GM18861 (cell line): ENCODE measurements at regions not wholly inside any gene's neighbourhood (a gene's known extent, or its start where the extent isn't known, plus 50 kb on each side); places are given as distances from the start of the nearest gene placed in this dataset.
A peak's percentile ranks its signal among the peaks of the same experiment; 100 is the strongest.

Experiments
- ATAC-seq: cut with Tn5 transposase; IDR thresholded peaks from one replicate; pipeline ENCODE4 v1.9.1; 2021; ENCODE audit not compliant: unreplicated experiment

DNA sequence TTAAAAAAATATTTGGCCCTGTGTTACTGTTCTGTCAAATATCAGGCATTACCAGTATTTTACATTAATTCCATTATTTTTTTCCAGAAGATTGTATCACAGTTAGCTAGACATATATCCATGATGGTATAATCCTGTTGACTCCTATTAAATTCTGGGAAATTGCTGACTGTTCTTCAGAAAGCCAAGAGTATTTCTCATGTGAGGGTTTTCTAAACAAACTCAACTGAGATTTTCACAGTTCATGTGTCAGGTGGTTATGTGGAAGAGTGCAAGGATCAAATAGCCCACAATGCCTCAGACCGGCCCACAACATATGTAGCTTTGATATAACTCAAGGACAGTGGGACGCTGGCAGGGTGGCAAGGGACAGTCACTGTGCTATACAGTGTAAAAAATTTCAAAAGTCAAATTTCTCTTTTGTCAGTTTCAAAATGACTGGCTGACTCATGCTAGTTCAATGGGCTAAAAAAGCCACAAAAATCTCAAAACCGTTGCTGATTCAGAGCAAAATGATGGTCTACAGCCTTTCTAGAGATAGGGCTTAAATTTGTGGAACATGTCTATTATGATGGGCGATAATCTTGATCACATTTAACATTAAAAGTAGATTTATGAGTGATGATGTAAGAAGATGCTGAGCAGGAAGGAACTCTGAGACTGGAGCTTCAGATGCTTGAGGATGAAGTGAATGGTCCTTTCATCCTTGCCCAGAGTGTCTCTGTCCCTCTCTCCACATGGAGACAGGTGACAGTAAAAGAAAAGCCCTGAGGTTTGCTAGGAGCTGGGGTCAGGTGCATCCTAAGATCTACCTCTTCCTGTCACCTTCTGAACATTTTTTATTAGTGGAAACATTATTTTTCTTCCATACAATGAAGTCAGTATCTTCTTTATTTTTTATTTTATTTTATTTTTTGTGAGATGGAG lies 175.8 kb upstream of the PIEZO2 start:
- peak; percentile 86 for ATAC-seq

DNA sequence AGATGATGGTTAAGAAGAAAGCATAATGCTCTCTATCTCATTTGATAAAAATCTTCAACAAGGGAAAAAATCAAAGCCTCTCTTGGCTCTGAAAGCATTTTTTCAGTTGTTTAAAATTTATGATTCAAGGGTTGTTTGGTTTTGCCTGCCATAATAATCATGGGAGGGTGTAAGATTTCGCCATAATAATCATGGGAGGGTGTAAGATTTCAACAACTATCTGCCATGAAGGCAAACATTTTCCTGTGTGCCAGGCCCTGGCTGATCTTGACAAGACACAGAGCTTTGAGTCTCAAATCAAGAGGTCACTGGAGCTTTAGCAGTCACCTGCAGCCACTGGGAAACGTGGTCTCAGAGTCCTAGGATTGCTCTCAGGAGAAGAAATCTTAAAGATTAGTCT lies 175.1 kb upstream of the PIEZO2 start:
- no peak for ATAC-seq

DNA sequence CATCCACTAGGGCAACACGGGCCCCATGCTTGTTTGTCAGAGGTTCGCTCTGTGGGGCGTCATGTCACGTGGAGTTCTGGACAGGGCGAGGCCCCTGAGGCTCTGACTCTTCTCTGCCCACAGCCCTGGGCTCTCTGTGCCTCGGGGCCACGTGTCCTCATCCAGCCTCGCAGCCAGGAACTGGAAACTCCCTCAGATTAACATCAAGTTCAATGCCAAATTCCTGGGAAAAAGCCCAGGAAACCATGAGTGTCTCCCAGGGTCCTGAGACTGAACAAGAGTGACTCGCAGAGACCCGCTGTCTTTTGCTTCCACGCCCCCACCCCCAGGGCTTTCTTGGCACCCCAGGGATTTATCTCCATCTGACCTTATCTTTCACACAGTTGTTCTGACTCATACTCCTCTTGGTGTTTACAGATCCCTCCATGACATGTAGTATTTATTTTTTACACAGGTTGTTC lies 174.0 kb upstream of the PIEZO2 start:
- ATAC-seq = no peak

DNA sequence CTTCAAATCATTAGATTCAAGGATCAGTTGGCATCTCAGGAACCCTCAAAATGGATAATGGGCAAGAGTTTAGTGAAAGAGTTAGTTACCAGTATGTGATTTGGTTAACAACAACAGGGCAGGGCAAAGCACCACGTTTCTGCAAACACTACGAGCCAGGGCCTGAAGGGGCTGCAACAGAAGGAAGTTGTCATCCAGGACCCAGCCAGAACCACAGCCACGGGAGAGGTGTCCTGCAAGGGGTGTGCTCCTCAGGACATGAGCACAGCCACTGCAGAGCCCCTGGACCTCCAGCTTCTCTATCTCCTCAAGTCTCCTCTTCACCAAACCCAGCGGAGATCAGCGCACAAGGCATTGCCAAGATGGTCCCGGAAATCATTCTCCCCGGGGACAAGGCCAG lies 173.3 kb upstream of the PIEZO2 start:
- no peak for ATAC-seq

DNA sequence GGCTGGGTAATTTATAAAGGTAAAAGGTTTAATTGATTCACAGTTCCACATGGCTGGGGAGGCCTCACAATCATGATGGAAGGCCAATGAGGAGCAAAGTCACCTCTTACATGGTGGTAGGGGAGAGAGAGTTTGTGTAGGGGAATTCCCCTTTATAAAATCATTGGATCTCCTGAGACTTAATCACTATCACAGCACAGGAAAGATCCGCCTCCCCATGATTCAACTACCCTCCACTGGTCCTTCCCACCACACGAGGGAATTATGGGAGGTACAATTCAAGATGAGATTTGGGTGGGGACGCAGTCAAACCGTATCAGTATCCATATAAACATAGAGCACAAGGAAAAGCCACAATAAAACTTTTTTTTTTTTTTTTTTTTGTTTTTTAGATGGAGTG lies 172.6 kb upstream of the PIEZO2 start:
- ATAC-seq = no peak

DNA sequence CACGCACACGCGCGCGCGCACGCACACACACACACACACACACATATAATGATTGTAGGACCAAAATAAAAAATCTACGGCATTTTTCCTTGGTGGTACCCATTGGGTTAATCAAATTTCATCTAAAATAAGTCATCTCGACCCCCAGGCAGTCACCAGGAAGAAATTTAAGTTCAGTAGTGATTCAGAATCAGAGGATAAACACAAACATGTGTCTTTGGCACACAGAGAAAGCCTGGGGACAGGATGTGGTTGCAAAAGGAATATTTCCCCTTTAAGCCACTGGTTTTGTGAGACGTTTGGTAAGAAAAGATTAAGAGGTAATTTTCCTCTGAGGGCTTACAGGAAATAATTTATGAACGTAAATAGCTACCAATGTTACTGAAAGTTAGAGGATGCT lies 171.6 kb upstream of the PIEZO2 start:
- ATAC-seq = no peak

DNA sequence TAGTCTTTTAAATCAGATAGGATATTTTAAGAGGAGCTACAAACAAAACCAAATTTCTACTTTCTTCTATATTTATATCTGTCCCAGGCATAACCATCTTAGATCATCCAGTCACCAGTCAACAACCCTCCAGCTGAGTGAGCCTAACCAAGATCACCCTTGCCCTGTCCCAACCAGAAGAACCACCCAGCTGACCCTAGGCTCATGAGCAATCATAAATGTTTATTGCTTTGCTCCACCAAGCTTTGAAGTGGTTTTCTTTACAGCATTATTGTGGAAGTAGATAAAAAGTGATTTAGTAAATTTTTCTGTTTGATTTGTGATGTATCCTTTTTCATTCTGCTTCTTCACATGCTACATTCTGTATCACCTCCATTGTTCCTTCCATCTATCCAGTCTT lies 167.2 kb upstream of the PIEZO2 start:
- no peak for ATAC-seq

DNA sequence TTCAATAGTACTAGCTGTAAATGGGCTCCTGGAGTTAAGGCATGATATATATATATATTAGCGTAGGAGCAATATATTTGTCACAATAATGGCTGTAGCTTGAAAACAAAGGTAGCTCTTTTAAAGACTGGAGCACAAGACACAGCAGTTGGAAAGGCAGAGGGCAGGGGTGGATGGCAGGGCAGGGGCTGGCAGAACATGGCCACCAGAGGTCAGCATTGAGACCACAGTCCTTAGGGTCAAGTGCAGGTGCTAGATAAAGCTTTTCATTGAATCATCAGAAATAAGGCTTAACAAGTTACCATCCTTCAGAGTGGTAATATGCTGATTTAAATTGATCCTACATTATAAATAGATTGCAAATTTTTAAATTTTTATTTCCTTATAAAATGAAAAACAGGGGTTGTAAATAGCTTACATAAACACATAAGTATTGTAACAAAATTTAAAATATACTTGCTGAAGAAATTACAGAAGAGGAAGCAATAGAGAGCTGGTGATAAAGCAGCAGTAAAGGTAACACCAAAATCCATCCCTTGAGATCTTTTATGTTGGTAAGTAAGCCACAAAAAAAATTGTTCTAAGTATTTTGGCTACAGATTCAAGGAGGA lies 161.2 kb upstream of the PIEZO2 start:
- peak; percentile 67 for ATAC-seq

DNA sequence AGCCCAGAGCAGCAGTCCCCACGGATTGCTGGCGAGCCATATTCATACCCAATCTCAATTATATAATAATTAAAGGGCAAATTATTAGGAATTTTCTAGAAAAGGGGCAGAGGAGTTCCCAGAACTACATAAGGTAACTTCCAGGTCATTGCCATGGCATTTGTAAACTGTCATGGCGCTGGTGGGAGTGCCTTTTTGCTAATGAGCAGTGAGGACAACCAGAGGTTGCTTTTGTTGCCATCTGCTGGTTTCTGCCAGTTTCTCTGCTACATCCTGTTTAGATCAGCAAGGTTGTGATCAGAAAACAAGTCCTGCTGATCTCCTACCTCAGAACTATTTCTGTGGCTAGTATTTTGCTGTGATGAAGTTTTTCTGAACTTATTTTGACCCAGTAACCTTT lies 159.8 kb upstream of the PIEZO2 start:
- ATAC-seq = no peak

DNA sequence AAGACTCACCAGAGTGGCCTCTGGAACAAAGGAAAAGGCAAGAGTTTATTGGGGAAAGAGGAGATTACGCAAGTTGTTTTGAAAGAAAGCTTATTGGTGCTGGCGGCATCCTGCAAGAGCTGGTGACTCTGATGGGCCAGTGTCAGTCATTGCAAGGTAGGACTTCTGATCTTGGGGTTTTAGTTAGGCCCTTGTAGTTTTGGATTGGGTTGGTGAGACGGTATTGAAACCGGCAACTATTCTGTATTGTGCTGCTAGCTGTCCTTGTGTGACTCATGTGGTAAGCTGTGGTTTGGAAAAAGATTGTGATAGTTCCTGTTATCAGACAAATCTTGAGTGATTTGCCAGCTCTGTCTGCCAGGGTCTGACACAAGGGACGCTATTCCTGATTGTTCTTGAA lies 159.1 kb upstream of the PIEZO2 start:
- ATAC-seq = no peak

DNA sequence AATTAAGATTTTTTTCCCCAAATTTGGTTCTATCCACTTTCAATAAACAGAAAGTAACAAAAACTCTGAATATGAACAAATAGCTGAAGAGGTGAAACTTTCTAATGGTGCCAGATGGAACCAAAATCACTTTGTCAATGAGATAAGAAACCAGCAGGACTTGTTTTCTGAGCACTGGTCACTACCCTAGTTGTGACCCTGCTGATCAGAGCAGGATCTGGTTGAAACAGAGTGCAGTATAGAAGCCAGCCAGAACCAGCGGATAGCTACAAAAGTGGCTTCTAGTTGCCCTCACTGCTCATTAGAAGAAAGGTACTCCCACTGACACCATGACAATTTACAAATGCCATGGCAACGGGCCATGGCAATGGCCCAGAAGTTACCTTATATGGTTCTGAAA lies 158.3 kb upstream of the PIEZO2 start:
- no peak for ATAC-seq

DNA sequence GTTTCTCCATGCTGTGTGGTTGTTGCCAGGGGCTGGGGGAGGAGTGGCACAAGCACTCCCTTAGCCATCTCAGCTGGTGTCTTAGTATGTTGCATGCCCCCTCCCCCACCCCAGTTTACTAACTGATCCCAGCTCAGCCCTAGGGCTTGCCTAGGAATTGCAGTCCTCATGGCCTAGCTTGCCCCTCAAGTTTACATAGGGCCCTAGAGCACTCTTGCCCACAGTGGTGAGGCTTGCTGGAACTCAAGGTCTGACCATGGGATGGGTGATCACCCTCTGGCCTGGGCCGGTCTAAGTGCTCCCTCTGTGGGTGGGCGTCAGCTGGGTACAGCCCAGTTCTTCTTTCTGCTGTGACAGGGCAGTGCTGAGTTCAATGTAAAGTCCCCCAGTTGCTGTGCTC lies 156.1 kb upstream of the PIEZO2 start:
- ATAC-seq = no peak

DNA sequence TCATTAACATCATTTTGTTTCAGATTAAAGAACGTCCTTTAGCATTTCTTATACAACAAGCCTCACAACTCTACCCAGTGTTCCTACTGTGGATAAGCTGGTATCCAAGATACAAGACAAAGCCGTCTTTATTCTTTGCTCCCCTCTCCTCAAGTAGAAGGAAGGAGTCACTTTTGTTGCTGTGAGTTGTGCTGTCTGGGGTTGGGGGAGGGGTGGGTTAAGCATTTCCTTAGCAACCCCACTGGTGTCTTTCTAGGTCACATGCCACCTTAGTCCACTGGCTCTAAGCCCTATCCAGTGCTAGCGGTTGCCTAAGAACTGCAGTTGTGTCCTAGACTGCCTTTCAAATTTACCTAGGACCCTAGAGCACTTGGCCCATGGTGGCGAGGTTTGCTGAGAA lies 155.6 kb upstream of the PIEZO2 start:
- no peak for ATAC-seq

DNA sequence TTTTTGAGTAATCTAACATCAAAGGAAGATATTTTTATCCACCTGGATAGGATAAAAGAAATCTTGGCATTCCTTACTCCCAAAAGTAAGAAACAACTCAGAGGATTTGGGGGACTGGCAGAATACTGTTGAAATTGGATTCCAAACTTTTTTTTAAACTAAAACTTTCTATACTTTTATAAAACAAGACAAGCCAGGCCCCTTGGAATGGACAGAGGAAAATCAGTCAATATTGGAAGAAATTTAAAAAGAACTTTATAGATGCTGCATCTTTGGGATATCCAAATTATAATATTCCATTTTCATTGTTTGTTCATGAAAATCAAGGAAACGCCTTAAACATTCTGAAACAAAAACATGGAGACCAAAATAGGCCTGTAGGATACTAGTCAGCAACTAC lies 147.6 kb upstream of the PIEZO2 start:
- ATAC-seq = no peak

DNA sequence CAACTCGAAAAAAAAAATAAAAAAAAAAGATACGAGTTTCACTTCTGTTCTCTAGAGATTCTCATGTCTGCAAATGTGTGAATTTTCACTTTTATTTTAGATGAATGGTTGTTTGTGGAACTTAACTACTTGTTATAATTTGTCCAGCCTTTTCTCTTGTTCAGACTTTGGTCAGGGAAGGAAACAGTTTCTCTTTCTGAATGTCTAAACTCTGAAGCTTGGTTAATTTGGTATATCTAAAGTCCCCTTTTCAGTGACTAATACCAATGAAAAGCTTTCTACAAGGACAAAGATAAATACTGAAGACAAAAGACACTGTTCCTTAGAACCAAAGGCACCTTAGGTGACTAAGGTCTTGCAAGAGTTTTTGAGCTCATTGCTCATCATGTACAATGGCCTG lies 144.4 kb upstream of the PIEZO2 start:
- ATAC-seq = no peak

DNA sequence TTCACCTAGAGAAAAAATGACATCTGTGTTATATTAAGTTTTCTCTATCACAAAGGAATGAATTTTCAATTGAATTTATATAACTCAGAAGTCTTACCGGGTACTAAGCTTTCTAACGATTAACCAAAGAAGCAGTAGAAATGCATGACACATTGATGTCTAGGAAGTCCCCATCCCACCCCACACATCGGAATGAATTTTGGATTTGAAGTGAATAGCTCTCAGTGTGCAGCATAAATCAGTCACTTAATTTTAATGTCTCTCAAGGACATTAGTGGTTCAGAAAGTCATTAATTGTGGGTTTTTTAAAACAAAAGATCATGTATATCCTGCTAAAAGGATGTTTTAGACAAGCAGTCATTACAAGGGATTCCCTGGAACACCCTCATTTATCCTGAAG lies 141.4 kb upstream of the PIEZO2 start:
- ATAC-seq = no peak

DNA sequence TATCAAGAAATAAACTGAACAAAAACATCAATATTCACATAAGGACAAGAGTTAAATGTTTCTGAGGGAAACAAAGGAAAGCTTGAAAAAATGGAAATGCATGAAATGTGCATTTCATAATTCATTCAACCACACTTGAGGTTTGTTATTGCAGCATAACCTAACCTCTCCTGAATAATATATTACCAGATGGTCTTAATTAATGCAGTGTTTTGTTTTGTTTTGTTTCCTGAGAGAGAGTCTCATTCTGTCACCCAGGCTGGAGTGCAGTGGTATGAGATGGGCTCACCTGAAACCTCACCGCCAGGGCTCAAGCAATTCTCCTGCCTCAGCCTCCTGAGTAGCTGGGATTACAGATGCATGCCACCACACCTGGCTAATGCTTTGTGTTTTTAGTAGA lies 139.9 kb upstream of the PIEZO2 start:
- no peak for ATAC-seq

DNA sequence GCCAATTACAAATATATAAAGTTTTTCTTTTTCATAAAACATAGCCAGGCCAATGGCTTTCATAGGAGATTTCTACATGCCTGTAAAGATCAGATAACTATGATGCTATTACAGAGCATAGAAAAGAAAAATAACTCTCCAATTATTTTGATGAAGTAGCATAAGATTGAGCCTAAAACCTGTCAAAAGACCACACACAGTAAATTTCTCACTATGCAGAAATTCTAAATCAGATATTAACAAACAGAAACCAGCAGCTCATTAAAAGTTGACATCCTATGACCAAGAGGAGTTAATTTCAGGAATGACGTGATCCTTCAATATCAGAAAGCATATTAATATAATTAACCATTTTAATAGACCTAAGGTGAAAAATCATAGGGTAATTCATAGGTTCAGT lies 139.0 kb upstream of the PIEZO2 start:
- no peak for ATAC-seq

DNA sequence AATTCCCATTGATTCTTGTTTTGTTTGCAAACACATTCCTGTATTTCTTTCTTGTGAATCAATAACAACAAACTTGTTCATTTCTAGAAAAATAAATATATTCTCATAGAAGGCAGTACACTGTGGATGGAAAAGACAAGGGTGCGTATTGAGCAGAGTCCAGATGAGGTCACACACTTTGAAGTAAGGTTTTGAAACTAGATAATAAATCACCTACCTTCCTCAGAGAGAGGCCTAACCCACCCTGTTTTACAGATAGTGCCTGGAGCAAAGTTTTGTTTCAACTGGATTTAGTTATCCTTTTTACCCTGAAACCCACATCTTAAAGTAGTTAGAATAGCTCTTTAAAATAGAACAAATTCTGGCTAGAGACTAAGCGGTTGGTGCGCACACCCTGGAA lies 137.1 kb upstream of the PIEZO2 start:
- ATAC-seq = no peak

DNA sequence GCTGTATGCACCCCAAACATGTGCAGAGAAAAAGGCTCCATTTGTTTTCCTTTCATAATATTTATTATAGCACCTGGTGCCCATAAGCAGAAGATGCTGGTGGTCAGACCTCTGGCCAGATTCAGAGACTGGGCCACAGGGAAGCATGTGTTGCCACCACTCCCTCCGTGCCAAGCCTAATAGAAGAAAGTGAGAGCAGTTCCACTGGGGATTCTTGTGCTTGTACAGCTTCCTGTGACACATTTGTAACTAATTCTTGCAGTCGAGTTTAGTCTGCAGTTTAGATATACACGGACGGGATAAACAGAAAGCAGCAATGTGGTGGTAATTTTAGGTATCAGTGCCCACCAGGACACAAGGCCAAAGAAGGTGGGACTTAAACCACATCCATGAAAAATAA lies 135.4 kb upstream of the PIEZO2 start:
- no peak for ATAC-seq

DNA sequence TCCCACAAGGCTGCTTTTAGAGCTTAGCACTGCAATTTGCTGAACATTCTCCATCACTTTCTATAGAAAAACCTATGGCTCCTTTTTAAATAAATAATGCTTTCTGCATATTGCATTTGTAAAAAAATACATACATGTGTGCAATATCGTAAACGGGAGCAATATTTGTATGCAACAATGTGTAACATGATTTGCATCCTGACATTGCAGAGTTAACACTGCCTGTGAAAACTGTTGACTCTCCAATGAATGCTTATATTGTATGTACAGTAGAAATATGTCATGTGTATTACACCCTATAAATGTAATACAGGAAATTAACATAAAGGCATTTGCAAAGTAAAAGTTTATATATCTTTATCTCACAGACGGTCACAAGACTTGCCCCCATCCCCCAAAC lies 135.0 kb upstream of the PIEZO2 start:
- no peak for ATAC-seq

DNA sequence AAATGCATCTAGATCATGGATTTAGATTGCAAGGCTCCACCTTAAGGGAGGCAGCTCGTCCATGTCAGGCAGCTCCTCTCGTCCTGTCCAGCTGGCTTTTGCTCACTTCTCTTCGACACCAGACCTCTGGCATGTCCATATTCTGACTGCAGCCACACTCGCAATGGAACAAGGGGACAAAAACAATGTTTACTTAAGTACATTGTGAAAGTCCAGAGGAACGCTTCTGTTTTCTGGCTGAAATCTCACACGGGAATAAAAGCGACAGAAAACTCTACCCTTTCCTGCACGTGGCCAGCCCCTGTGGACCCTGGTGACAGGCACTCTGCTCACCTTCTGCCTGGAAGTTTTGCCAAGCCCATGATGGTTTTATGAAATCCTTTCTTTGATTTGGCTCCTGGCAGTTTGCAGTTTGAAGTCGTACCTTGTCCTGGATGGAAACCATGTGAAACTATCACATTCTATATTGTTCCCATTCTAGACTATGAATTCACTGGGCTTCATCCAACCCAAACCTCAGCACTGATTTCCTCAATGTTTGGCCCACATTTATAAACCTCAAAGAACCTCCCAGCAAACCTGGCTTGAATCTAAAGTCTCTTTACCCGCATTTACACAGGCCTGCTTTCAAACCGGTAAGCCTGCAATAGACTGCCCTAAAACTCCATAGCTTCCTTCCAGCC lies 134.3 kb upstream of the PIEZO2 start:
- no peak for ATAC-seq
